DMS 273 (cell line): ENCODE measurements at regions not wholly inside any gene's neighbourhood (a gene's known extent, or its start where the extent isn't known, plus 50 kb on each side); places are given as distances from the start of the nearest gene placed in this dataset.

Experiments used
- DNase-seq: peaks from one replicate; lab custom pipeline; 2025; ENCODE audit not compliant: unreplicated experiment; lab: John Stamatoyannopoulos, UW

- DNase-seq: no peak
Observed at GRCh38 chr7:33700001-33700899, 205.1 kb upstream of the BMPER start.

- no peak for DNase-seq
Observed at GRCh38 chr7:33701189-33701740, 204.1 kb upstream of the BMPER start.

- no peak for DNase-seq
Observed at GRCh38 chr7:33701927-33702326, 203.4 kb upstream of the BMPER start.

GRCh38 chr7:33702514-33703054, 202.8 kb upstream of the BMPER start:
- DNase-seq: no peak

- no peak for DNase-seq
Observed at GRCh38 chr7:33705333-33705833, 200.0 kb upstream of the BMPER start.

- no peak for DNase-seq
Observed at GRCh38 chr7:33706186-33706585, 199.2 kb upstream of the BMPER start.

GRCh38 chr7:33706771-33707200, 198.6 kb upstream of the BMPER start:
- DNase-seq: no peak

- no peak for DNase-seq
Observed at GRCh38 chr7:33707427-33707826, 197.9 kb upstream of the BMPER start.

- DNase-seq: no peak
Observed at GRCh38 chr7:33710608-33711007, 194.7 kb upstream of the BMPER start.

GRCh38 chr7:33711231-33712019, 193.9 kb upstream of the BMPER start:
- DNase-seq: no peak

- DNase-seq: no peak
Observed at GRCh38 chr7:33712020-33712414, 193.3 kb upstream of the BMPER start.

GRCh38 chr7:33714208-33714607, 191.1 kb upstream of the BMPER start:
- DNase-seq: no peak

- DNase-seq: peak; percentile 74
Observed at GRCh38 chr7:33716581-33717477, 188.5 kb upstream of the BMPER start.

- no peak for DNase-seq
Observed at GRCh38 chr7:33719059-33719581, 186.2 kb upstream of the BMPER start.

- no peak for DNase-seq
Observed at GRCh38 chr7:33720139-33720538, 185.2 kb upstream of the BMPER start.

GRCh38 chr7:33720870-33721269, 184.5 kb upstream of the BMPER start:
- no peak for DNase-seq

- DNase-seq: no peak
Observed at GRCh38 chr7:33721895-33722294, 183.4 kb upstream of the BMPER start.

GRCh38 chr7:33722383-33723101, 182.8 kb upstream of the BMPER start:
- DNase-seq: no peak

GRCh38 chr7:33724201-33724600, 181.1 kb upstream of the BMPER start:
- DNase-seq: no peak
